ENCODE measurements at regions not wholly inside any gene's neighbourhood (a gene's known extent, or its start where the extent isn't known, plus 50 kb on each side); places are given as distances from the start of the nearest gene placed in this dataset.
A peak's percentile ranks its signal among the peaks of the same experiment; 100 is the strongest.

DNA sequence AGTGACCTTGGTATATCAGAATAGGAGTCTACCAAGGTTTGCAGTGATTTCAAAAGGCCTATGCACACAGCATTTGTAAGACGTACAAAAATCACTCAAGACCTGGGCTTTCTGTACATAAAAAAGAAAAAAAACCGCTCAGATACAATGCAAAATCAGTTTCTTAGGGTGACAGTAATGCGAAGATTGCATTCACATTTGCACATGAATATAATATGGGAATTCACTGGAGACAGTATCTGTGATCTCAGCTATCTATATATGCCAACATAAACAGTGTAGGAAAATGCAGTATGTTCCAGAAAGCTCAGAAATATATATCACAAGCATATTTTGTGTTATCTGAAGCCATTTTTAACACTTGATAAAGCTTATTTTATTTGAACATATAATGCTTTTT lies 176.4 kb upstream of the MYOCD start:
- no peaks in the 10 kb centered on the region for H3K27me3 ChIP-seq (replicated peaks)
- in situ Hi-C loops (cut with HindIII; ENCODE audit: low pct_ligation_motif_present, low sequenced_read_pairs): no loop called here
- TF ChIP-seq, protein P1, sequence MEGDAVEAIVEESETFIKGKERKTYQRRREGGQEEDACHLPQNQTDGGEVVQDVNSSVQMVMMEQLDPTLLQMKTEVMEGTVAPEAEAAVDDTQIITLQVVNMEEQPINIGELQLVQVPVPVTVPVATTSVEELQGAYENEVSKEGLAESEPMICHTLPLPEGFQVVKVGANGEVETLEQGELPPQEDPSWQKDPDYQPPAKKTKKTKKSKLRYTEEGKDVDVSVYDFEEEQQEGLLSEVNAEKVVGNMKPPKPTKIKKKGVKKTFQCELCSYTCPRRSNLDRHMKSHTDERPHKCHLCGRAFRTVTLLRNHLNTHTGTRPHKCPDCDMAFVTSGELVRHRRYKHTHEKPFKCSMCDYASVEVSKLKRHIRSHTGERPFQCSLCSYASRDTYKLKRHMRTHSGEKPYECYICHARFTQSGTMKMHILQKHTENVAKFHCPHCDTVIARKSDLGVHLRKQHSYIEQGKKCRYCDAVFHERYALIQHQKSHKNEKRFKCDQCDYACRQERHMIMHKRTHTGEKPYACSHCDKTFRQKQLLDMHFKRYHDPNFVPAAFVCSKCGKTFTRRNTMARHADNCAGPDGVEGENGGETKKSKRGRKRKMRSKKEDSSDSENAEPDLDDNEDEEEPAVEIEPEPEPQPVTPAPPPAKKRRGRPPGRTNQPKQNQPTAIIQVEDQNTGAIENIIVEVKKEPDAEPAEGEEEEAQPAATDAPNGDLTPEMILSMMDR (IDR thresholded peaks at IDR 0.05; ENCODE audit: low read depth, low read length, missing control alignments): no peak
- H3K4me3 ChIP-seq (ENCODE audit: low read depth, low read length): no peak overlapping the region
- no peak overlapping the region for H3K27ac ChIP-seq
- no peak for DNase-seq
- H3K36me3 ChIP-seq (replicated peaks): no peaks in the 10 kb centered on the region

DNA sequence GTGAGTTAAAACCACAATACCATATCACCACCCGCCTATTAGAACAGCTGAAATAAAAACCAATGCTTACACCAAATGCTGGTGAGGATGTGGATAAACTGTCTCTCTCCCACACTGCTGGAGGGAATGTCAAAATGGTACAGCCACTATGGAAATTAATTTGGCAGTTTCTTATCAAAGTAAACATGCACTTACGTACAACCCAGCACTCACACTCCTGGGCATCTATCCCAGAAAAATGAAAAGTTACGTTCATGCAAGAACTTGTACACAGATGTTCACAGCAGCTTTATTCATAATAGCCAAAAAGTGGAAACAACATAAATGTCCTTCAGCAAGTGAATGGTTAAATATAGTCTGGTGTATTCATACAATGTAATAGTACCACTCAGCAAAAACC lies 173.2 kb upstream of the MYOCD start:
- no peak overlapping the region for H3K27ac ChIP-seq
- in situ Hi-C loops (cut with HindIII; ENCODE audit: low pct_ligation_motif_present, low sequenced_read_pairs): no loop called here
- TF ChIP-seq, protein P1 (IDR thresholded peaks at IDR 0.05; ENCODE audit: low read depth, low read length, missing control alignments): no peak
- H3K36me3 ChIP-seq (replicated peaks): no peaks in the 10 kb centered on the region
- no peak overlapping the region for H3K4me3 ChIP-seq (ENCODE audit: low read depth, low read length)
- H3K27me3 ChIP-seq (replicated peaks): no peaks in the 10 kb centered on the region
- DNase-seq: peak; percentile 35

- in situ Hi-C loops (cut with HindIII; ENCODE audit: low pct_ligation_motif_present, low sequenced_read_pairs): no loop called here
Observed at GRCh38 chr17:12505866-12506265, 159.8 kb upstream of the MYOCD start.

GRCh38 chr17:12507026-12507595 lies 158.6 kb upstream of the MYOCD start:
- TF ChIP-seq, protein P1 (IDR thresholded peaks at IDR 0.05; ENCODE audit: low read depth, low read length, missing control alignments): no peak
- Histone ChIP-seq H3K36me3 (replicated peaks) (no peaks in the 10 kb centered on the region), H3K27me3 (replicated peaks) (no peaks in the 10 kb centered on the region), H3K4me3 (ENCODE audit: low read depth, low read length) (no peak overlapping the region), H3K27ac (no peak overlapping the region)
- no peak for DNase-seq
- in situ Hi-C loops (cut with HindIII; ENCODE audit: low pct_ligation_motif_present, low sequenced_read_pairs): no loop called here

More at GRCh38 chr17:12505866-12506265, 159.8 kb upstream of the MYOCD start:
- TF ChIP-seq, protein P1 (IDR thresholded peaks at IDR 0.05; ENCODE audit: low read depth, low read length, missing control alignments): no peak
- H3K27me3 ChIP-seq (replicated peaks): no peaks in the 10 kb centered on the region
- no peak for DNase-seq
- H3K36me3 ChIP-seq (replicated peaks): no peaks in the 10 kb centered on the region
- H3K4me3 ChIP-seq (ENCODE audit: low read depth, low read length): no peak overlapping the region
- H3K27ac ChIP-seq: no peak overlapping the region

DNA sequence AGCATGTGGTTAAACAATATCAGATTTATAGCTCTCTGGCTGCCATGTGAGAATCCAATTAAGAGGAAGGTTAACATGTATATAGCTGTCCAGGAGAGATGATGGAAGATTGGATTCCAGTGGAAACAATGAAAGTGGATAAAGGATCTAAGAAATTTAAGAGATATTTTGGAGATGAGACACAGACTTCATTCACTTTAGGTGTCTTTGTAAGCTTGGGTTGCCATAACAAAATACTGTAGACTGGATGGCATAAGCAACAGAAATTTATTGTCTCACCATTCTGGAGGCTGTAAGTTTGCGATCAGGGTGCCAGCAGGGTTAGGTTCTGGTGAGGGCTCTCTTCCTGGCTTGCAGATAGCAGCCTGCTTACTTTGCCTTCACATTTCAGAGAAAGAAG lies 155.9 kb upstream of the MYOCD start:
- no peaks in the 10 kb centered on the region for H3K27me3 ChIP-seq (replicated peaks)
- no peak for DNase-seq
- TF ChIP-seq, protein P1 (IDR thresholded peaks at IDR 0.05; ENCODE audit: low read depth, low read length, missing control alignments): no peak
- in situ Hi-C loops (cut with HindIII; ENCODE audit: low pct_ligation_motif_present, low sequenced_read_pairs): no loop called here
- no peak overlapping the region for H3K27ac ChIP-seq
- H3K36me3 ChIP-seq (replicated peaks): no peaks in the 10 kb centered on the region
- no peak overlapping the region for H3K4me3 ChIP-seq (ENCODE audit: low read depth, low read length)

DNA sequence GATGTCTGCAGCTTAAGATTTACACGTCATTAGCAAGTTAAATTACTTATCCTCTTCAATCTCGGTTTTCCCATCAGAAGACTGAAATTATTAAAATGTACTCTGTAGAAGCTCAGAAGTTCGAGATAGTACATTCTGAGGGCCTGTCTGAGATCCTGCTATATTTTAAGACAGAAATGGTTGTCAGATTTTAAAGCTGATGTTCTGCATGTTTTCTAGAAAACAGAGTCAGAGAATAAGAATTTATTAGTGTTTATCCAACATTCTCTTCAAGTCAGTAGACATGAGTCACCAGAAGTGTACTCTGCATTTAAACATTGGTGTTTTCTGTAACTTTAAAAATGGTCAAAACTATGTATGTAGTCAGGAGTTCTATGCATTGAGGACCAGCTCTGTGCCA lies 155.2 kb upstream of the MYOCD start:
- DNase-seq: no peak
- TF ChIP-seq, protein P1 (IDR thresholded peaks at IDR 0.05; ENCODE audit: low read depth, low read length, missing control alignments): no peak
- Histone ChIP-seq H3K27me3 (replicated peaks) (no peaks in the 10 kb centered on the region), H3K27ac (peak overlapping the region; percentile 33), H3K4me3 (ENCODE audit: low read depth, low read length) (no peak overlapping the region), H3K36me3 (replicated peaks) (no peaks in the 10 kb centered on the region)
- in situ Hi-C loops (cut with HindIII; ENCODE audit: low pct_ligation_motif_present, low sequenced_read_pairs): no loop called here
